HG03060 (cell line): ENCODE measurements at regions not wholly inside any gene's neighbourhood (a gene's known extent, or its start where the extent isn't known, plus 50 kb on each side); places are given as distances from the start of the nearest gene placed in this dataset.

Source experiments
- ATAC-seq: cut with Tn5 transposase; IDR thresholded peaks from one replicate; pipeline ENCODE4 v1.9.1; 2021; ENCODE audit warnings: low read depth, moderate number of reproducible peaks; ENCODE audit not compliant: unreplicated experiment

- ATAC-seq, result no peak
These were observed 858.3 kb downstream of the TUSC7 start for GRCh38 chr3:117567906-117568305.

GRCh38 chr3:117572786-117573185, 863.2 kb downstream of the TUSC7 start:
- no peak for ATAC-seq

- no peak for ATAC-seq
These were observed 871.2 kb downstream of the TUSC7 start for GRCh38 chr3:117580806-117581205.

- ATAC-seq, result no peak
These were observed 876.6 kb downstream of the TUSC7 start for GRCh38 chr3:117586161-117586560.

DNA sequence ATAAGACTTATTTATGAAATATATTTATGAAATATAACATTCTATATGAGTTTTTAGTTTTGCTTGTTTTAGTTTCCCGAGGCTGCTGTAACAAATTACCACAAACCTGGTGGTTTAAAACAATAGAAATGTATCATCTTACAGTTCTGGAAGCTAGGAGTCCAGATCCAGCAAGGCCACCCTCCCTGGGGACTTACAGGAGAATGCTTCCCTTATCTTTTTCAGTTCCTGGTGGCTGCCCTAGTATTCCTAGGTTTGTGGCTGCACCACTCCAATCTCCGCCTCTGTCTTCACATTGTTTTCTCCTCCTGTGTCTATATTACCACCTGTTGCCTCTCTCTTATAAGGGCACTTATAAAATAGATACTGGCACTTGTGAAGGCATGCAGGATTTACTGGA, 877.8 kb downstream of the TUSC7 start:
- no peak for ATAC-seq

DNA sequence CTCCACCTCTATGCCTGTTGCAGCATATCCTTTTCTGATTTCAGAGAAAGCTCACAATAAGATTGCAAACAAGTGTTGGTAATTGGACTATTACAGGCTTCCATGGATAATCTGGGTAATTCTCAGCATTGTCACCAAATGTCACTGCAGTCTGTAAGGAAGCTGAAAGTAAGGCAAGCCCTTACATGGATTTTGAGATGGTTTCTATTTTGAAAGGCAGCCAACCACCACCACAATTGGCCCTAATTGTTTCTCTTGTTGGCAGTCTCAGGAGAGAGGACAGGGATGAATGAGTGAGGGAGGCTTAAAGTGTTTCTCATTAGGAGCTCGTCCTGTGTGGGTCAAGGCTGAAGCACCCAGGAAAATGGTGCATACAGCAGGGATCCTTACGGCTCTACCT, 879.9 kb downstream of the TUSC7 start:
- ATAC-seq, result no peak

DNA sequence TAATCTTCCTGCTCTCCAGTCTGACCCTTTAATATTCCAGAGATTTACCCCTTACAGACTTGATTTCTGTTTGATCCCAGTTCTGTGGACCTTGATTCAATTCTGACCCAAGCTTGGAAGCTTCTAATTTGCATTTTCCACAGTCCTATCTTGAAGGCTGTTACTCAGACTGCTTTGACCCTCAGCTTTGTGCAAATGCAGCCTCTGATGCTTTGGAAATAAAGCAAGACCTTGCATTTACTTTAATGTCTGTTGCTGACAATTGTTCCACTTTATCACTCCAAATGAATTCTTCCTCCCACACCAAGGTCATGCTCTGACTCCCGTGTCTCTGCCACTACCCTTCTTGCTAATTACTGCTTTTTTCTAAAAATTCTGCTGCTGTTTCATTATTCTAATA, 886.0 kb downstream of the TUSC7 start:
- no peak for ATAC-seq

GRCh38 chr3:117596503-117596902, 886.9 kb downstream of the TUSC7 start:
- no peak for ATAC-seq

DNA sequence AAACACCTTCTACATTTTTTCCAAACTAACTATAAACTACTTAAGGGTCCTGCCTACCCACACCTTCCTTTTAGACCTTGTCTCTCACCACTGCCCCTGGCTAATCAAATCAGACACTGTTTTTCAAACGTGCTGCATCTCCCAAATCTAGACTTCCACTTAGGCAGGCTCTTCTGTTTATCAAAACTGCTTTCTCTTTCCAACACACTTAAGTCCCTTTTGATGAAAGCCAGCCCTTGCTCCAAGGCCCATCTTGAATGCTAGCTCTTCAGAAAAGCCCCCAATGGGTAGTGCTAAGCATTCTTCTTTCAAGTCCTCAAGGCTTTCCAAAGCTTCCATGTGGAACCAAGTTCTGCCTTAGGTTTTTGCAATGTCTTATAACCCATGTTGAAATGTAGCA, 888.3 kb downstream of the TUSC7 start:
- ATAC-seq, result no peak

- no peak for ATAC-seq
These were observed 890.5 kb downstream of the TUSC7 start for GRCh38 chr3:117600112-117600511.

DNA sequence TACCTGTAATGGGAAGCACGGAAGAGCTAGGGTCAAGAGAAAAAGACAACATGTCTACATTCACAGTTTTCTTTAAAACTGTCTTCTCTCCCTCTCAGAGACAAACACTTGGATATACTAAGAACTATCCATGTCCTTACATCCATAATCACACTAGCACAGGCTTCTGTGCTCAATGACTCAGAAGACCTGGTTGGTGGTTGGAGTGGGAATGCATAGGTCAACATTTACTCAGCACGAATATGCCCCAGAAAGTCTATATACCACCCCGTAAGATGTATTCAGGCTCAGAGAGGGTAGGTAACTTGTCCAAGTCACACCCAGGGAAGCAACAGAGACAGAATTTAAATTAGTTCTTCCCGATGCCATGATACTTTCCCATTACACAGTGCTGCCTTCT, 891.1 kb downstream of the TUSC7 start:
- ATAC-seq, result no peak

DNA sequence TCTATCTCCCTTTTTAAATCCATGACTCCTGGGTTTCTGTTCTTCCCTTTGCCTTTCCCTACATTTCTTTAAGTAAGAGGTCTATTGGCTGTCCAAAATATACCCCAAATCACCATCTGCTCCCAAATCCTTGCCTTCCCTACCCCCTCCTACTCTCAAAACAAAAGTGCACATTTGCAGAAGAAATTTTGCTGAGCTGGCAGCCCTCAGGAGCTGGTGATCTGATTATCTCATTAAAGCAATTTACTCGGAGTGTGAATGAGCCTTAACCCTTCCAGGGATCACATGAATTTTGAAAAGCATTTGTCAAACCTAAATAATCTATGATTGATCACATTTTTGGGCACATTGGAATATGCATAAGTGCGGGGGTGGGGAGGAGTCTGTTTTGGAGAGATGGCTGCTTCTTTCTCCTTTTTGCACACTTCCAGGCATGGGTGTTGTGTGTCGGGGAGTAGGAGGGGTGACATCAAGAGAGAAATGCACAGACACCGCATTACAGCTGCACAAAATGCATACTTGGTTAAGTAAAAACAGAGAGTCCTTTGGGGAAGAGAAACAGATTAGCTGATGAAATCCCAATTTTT, 892.6 kb downstream of the TUSC7 start:
- no peak for ATAC-seq

DNA sequence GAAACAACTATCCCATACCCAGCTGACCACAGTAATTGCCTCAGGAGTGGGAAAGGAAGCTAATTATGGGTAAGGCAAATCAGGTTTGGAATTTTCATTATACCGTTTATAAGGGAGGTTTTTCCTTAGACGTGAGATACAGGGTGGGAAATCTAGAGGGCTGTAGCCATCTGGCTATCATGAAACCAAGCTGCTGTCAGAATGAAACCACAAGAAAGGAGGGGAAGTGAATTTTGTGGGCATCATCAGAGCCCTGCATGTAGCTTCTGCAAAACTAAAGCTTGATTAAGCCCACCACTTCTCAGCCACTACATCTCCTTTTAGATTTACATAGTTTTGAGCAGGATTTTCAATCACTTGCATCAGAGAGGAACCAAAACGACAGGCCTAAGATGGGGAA, 893.5 kb downstream of the TUSC7 start:
- ATAC-seq, result no peak

DNA sequence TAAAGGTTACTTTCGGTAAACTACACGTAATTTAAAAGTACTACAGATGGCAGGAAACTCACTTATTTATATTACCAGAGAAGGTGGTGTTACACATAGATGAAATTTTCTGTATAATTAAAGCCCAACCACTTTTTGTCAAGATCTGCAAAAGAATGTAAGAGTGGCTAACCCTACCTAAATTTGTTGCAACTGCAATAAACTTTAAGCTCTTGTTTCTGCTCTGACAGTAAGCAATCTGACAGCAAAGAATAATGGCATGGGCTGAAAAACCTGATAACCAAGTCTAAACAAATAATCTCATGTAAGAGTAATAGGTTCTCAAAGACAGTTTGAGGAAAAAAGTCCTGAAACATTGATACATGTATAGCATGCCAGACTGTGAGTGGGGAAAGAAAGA, 897.3 kb downstream of the TUSC7 start:
- no peak for ATAC-seq

- ATAC-seq, result no peak
These were observed 899.8 kb downstream of the TUSC7 start for GRCh38 chr3:117609330-117609729.

DNA sequence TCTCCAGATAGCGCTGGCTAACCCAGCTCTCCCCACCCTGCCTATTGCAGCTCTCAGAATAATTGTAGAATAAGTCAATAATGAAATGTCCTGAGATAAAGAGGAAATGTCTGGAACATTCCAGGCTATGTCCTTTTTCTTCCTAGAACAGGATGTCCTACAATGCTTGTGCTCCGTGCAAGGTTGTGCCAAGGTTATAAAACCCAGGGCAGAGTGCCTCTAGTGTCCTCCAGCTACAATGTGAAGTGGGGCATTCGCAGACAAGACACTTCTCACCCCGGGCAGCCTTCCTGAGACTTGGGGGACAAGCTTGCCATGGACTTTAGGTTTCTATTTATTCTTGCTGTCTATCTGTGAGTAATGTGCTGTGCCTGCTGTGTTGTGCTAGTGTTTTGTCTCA, 900.6 kb downstream of the TUSC7 start:
- ATAC-seq, result no peak

DNA sequence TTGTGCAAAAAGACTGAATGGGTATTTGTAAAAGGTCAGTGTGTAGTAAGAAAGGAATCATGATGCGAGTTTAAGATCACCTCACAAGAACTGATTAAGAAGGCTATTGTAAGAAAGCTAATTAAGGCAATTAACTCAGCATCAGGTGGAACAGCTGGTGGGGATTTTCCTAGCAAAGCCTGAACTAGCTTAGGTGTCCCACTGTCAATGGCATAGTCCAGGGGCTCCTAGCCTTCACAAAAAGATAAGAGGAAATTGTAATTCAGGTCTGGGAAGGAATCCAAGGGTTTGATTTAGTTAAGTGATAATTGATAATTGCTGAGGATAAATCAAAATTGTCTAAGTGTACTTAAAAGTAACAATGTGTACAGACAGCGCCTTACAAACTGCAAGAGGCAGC, 901.6 kb downstream of the TUSC7 start:
- ATAC-seq, result no peak

DNA sequence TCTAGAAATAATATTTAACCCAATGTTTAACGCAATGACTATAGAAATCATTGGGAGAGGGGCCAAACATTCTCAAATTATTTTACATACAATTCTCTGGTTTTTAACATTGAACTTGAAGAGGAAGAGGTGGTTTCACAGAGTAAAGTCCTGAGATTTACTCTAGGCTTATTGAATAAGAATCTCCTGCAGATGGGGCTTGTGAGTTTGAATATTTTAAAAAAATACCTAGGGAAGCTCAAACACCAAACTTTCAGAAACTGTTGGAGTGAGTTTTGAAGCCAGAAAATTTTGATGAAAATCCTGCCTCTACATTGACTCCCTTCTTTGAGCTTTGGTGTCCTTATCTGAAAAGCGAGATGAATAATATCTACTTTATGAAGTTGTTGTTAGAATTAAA, 906.6 kb downstream of the TUSC7 start:
- ATAC-seq, result no peak

- ATAC-seq, result no peak
These were observed 908.3 kb downstream of the TUSC7 start for GRCh38 chr3:117617906-117618305.

DNA sequence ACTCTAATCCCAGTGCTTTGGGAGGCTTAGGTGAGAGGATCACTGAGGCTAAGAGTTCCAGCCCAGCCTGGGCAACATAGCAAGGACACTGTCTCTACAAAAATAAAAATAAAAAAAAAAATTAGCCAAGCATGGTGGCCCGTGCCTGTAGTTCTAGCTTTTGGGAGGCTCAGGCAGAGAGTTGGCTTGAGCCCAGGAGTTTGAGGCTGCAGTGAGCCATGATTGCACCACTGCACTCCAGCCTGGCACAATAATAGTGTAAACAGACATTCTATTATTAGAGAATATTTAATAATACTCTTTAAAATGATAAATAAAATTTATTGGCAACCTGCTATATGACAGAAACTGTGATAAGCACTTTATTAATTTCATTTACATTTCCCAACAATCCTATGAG, 908.9 kb downstream of the TUSC7 start:
- ATAC-seq, result no peak

GRCh38 chr3:117619805-117620204, 910.2 kb downstream of the TUSC7 start:
- ATAC-seq, result no peak

- ATAC-seq, result no peak
These were observed 912.7 kb downstream of the TUSC7 start for GRCh38 chr3:117622171-117622841.

GRCh38 chr3:117624424-117624823, 914.8 kb downstream of the TUSC7 start:
- ATAC-seq, result no peak
